GM12873 (cell line): ENCODE measurements at regions not wholly inside any gene's neighbourhood (a gene's known extent, or its start where the extent isn't known, plus 50 kb on each side); places are given as distances from the start of the nearest gene placed in this dataset.

Experiments used
- CTCF ChIP-seq: IDR thresholded peaks from 2 replicates; pipeline ENCODE4 v1.5.1; 2012; ENCODE audit warnings: low read depth, mild to moderate bottlenecking, moderate library complexity, low read length, control low read depth; ENCODE audit not compliant: insufficient read depth; ENCODE audit errors: missing control alignments

GRCh38 chrX:40465735-40466551 lies 114.8 kb upstream of the ATP6AP2 start:
- TF ChIP-seq CTCF: no peak

GRCh38 chrX:40462795-40463194 lies 118.0 kb upstream of the ATP6AP2 start:
- no peak for TF ChIP-seq CTCF

- no peak for TF ChIP-seq CTCF
Observed at GRCh38 chrX:40460926-40461325, 119.8 kb upstream of the ATP6AP2 start.

- no peak for TF ChIP-seq CTCF
Observed at GRCh38 chrX:40459571-40460158, 121.1 kb upstream of the ATP6AP2 start.

GRCh38 chrX:40457406-40457805 lies 123.4 kb upstream of the ATP6AP2 start:
- no peak for TF ChIP-seq CTCF

- no peak for TF ChIP-seq CTCF
Observed at GRCh38 chrX:40452031-40452430, 128.7 kb upstream of the ATP6AP2 start.

- no peak for TF ChIP-seq CTCF
Observed at GRCh38 chrX:40449956-40450706, 130.6 kb upstream of the ATP6AP2 start.
